Loucy (cell line): ENCODE measurements at regions not wholly inside any gene's neighbourhood (a gene's known extent, or its start where the extent isn't known, plus 50 kb on each side); places are given as distances from the start of the nearest gene placed in this dataset.

Source experiments
- H2AFZ ChIP-seq: fragments of 200-600 bp; sonication (generic); 2 replicates; pipeline ENCODE4 v1.6.0; 2016; ENCODE audit warnings: antibody characterized with exemption, mild to moderate bottlenecking, low read length, moderate library complexity
- H3F3A ChIP-seq: fragments of 200-600 bp; 2 replicates; pipeline ENCODE4 v1.6.0; 2016; ENCODE audit warnings: antibody characterized with exemption, low read depth, mild to moderate bottlenecking
- H3K27me3 ChIP-seq: fragments of 200-600 bp; sonication (generic); 2 replicates; pipeline ENCODE4 v1.6.1; 2014; ENCODE audit warnings: low read length, mild to moderate bottlenecking; ENCODE audit not compliant: insufficient read depth, poor library complexity, severe bottlenecking
- H3K36me3 ChIP-seq: fragments of 200-600 bp; sonication (generic); 2 replicates; pipeline ENCODE4 v1.6.1; 2016; ENCODE audit warnings: low read length; ENCODE audit not compliant: insufficient read depth
- H3K4me1 ChIP-seq: fragments of 200-600 bp; sonication (generic); 2 replicates; pipeline ENCODE4 v1.5.1; 2014; ENCODE audit warnings: low read length, mild to moderate bottlenecking; ENCODE audit not compliant: insufficient read depth, poor library complexity, severe bottlenecking
- H3K4me2 ChIP-seq: fragments of 200-600 bp; sonication (generic); 2 replicates; pipeline ENCODE4 v1.6.0; 2014; ENCODE audit warnings: antibody characterized with exemption, low read length, low read depth, mild to moderate bottlenecking; ENCODE audit not compliant: poor library complexity, severe bottlenecking
- H3K4me3 ChIP-seq: fragments of 200-600 bp; sonication (generic); 2 replicates; pipeline ENCODE4 v1.5.1; 2014; ENCODE audit warnings: low read length, mild to moderate bottlenecking, mixed read lengths; ENCODE audit not compliant: poor library complexity, severe bottlenecking
- H3K79me2 ChIP-seq: fragments of 200-600 bp; sonication (generic); 2 replicates; pipeline ENCODE4 v1.6.1; 2014; ENCODE audit warnings: low read length; ENCODE audit not compliant: insufficient read depth
- H3K9ac ChIP-seq: fragments of 200-600 bp; sonication (generic); 2 replicates; pipeline ENCODE4 v1.6.0; 2014; ENCODE audit warnings: mild to moderate bottlenecking, low read depth, low read length, moderate library complexity; ENCODE audit not compliant: poor library complexity, severe bottlenecking
- H3K9me2 ChIP-seq: fragments of 200-600 bp; sonication (generic); replicated peaks from 2 replicates; pipeline ENCODE4 v1.6.1; 2016; ENCODE audit warnings: low read depth, low read length, mixed read lengths
- H3K9me3 ChIP-seq: fragments of 200-600 bp; sonication (generic); 2 replicates; pipeline ENCODE4 v1.6.1; 2014; ENCODE audit warnings: mild to moderate bottlenecking, antibody characterized with exemption, low read length, low read depth; ENCODE audit not compliant: insufficient read depth
- H4K20me1 ChIP-seq: fragments of 200-600 bp; sonication (generic); 2 replicates; pipeline ENCODE4 v1.6.0; 2014; ENCODE audit warnings: antibody characterized with exemption, low read length, mild to moderate bottlenecking; ENCODE audit not compliant: insufficient read depth, poor library complexity, severe bottlenecking
- EZH2phosphoT487 ChIP-seq: fragments of 200-600 bp; IDR thresholded peaks from 2 replicates; pipeline ENCODE4 v1.6.1; 2018; ENCODE audit warnings: antibody characterized with exemption, mild to moderate bottlenecking, moderate library complexity, borderline replicate concordance
- TF ChIP-seq, protein P1 (sequence below): fragments of 200-600 bp; sonication (generic); conservative IDR thresholded peaks from 2 replicates; pipeline ENCODE4 v1.5.1; 2014; ENCODE audit warnings: mild to moderate bottlenecking, antibody characterized with exemption, low read length

DNA sequence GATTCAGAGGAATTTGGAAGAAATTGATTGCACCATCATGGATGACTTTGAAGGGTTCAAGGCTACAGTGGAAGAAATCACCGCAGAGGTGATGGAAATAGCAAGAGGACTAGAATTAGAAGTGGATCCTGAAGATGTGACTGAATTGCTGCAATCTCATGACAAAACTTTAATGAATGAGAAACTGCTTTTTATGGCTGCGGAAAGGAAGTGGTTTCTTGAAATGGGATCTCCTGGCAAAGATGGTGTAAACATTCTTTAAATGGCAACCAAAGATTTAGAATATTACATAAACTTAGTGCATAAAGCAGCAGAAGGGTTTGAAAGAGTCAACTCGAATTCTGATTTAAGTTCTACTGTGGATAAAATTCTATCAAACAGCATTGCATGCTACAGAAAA is 698.6 kb downstream of the PLA2G4A start:
- no peak overlapping the region for H3K4me2 ChIP-seq
- H3K4me1 ChIP-seq: no peaks in the 10 kb centered on the region
- no peaks in the 10 kb centered on the region for H3K36me3 ChIP-seq
- no peaks in the 10 kb centered on the region for H3K9me2 ChIP-seq
- H2AFZ ChIP-seq: no peak overlapping the region
- no peak overlapping the region for H3K9ac ChIP-seq
- no peaks in the 10 kb centered on the region for H3K27me3 ChIP-seq
- no peaks in the 10 kb centered on the region for H4K20me1 ChIP-seq
- H3K9me3 ChIP-seq: no peaks in the 10 kb centered on the region
- no peak for TF ChIP-seq EZH2phosphoT487
- TF ChIP-seq, protein P1, sequence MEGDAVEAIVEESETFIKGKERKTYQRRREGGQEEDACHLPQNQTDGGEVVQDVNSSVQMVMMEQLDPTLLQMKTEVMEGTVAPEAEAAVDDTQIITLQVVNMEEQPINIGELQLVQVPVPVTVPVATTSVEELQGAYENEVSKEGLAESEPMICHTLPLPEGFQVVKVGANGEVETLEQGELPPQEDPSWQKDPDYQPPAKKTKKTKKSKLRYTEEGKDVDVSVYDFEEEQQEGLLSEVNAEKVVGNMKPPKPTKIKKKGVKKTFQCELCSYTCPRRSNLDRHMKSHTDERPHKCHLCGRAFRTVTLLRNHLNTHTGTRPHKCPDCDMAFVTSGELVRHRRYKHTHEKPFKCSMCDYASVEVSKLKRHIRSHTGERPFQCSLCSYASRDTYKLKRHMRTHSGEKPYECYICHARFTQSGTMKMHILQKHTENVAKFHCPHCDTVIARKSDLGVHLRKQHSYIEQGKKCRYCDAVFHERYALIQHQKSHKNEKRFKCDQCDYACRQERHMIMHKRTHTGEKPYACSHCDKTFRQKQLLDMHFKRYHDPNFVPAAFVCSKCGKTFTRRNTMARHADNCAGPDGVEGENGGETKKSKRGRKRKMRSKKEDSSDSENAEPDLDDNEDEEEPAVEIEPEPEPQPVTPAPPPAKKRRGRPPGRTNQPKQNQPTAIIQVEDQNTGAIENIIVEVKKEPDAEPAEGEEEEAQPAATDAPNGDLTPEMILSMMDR: no peak
- no peaks in the 10 kb centered on the region for H3F3A ChIP-seq
- H3K79me2 ChIP-seq: no peaks in the 10 kb centered on the region
- H3K4me3 ChIP-seq: no peak overlapping the region

DNA sequence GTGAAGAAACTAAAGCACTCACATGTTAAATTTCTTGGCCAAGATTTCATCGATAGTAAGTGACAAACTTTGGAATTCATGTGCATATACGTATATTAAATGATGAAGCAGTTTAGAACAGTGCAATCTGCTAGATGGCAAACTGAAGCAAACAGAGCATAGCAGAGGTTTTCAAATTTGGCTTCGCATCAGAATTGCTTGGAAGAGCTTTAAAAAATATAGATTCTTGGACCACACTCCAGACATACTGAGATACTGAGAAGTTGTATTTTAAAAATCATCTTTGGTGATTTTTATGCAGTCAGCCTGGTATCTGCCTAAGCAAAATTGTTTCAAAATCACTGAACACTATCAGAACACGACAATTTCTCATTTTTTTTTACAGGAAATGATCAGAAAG is 709.2 kb downstream of the PLA2G4A start:
- Histone ChIP-seq H4K20me1 (no peaks in the 10 kb centered on the region), H2AFZ (no peak overlapping the region), H3K9me3 (no peaks in the 10 kb centered on the region), H3K4me1 (no peaks in the 10 kb centered on the region), H3F3A (no peaks in the 10 kb centered on the region), H3K27me3 (no peaks in the 10 kb centered on the region), H3K79me2 (no peaks in the 10 kb centered on the region), H3K9ac (no peak overlapping the region), H3K9me2 (no peaks in the 10 kb centered on the region), H3K4me2 (no peak overlapping the region), H3K36me3 (no peaks in the 10 kb centered on the region), H3K4me3 (no peak overlapping the region)
- TF ChIP-seq, protein P1: no peak
- no peak for TF ChIP-seq EZH2phosphoT487

DNA sequence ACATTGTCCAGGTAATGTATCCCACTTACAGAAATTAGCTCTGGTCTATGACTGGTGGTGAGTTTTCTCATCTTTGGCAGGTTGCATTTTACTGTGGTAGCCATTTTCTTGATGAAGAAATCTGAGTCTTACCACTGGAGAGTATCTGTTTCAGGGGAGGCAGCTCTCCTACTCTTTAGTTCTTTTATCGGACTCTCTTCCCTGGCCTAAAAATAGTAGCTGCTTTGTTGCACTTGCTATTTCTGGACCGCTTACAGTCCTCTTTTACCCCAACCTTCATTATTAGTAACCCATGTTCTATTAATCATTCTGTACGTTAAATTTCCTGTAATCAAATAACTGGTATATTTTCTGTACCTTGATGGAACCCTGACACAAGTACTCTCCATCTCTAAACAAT is 720.8 kb downstream of the PLA2G4A start:
- Histone ChIP-seq H3K36me3 (no peaks in the 10 kb centered on the region), H3K9ac (no peak overlapping the region), H2AFZ (no peak overlapping the region), H4K20me1 (no peaks in the 10 kb centered on the region), H3K27me3 (no peaks in the 10 kb centered on the region), H3K9me2 (no peaks in the 10 kb centered on the region), H3K4me1 (no peaks in the 10 kb centered on the region), H3K79me2 (no peaks in the 10 kb centered on the region), H3K4me3 (no peak overlapping the region), H3K9me3 (no peaks in the 10 kb centered on the region), H3F3A (no peaks in the 10 kb centered on the region), H3K4me2 (no peak overlapping the region)
- no peak for TF ChIP-seq EZH2phosphoT487
- TF ChIP-seq, protein P1: no peak
